WTC11 (cell line): ENCODE measurements at regions not wholly inside any gene's neighbourhood (a gene's known extent, or its start where the extent isn't known, plus 50 kb on each side); places are given as distances from the start of the nearest gene placed in this dataset.

Experiments
- ATAC-seq: fragments of 200-7000 bp; cut with Tn5 transposase; 2 replicates; pipeline ENCODE4 v1.10.0; 2021; ENCODE audit warnings: mild to moderate bottlenecking, moderate library complexity
- CTCF ChIA-PET: fragments of 300-600 bp; sonication (Branson Sonifier 250); formaldehyde crosslinking; loops from one replicate; lab custom pipeline; 2021; ENCODE audit warnings: antibody characterized with exemption; lab: Charles Lee
- POLR2A ChIA-PET: fragments of 350-600 bp; sonication (Branson Sonifier 250); formaldehyde crosslinking; loops from one replicate; lab custom pipeline; 2021; ENCODE audit warnings: antibody characterized with exemption; lab: Charles Lee
- DNase-seq: peaks from one replicate; pipeline ENCODE4 v3.0.0; 2021; ENCODE audit warnings: low spot score
- H3K27ac Mint-ChIP-seq: 2 replicates; pipeline ENCODE4 v1.8.0; 2021; ENCODE audit warnings: mixed read lengths
- H3K27me3 Mint-ChIP-seq: 2 replicates; pipeline ENCODE4 v1.8.0; 2021; ENCODE audit warnings: low read depth, mild to moderate bottlenecking, moderate library complexity, mixed read lengths
- H3K36me3 Mint-ChIP-seq: 2 replicates; pipeline ENCODE4 v1.8.0; 2021; ENCODE audit warnings: mixed read lengths
- H3K4me1 Mint-ChIP-seq: 2 replicates; pipeline ENCODE4 v1.8.0; 2022; ENCODE audit warnings: mixed read lengths
- H3K4me3 Mint-ChIP-seq: 2 replicates; pipeline ENCODE4 v1.8.0; 2021; ENCODE audit warnings: mild to moderate bottlenecking, moderate library complexity, mixed read lengths
- H3K9me3 Mint-ChIP-seq: 2 replicates; pipeline ENCODE4 v1.8.0; 2021; ENCODE audit warnings: mixed read lengths
- CDX4 ChIP-seq: fragments of 250-450 bp; sonication (Bioruptor Pico); IDR thresholded peaks from 2 replicates; pipeline ENCODE4 v1.9.0; 2021; ENCODE audit warnings: moderate library complexity, mild to moderate bottlenecking, inconsistent platforms, borderline replicate concordance
- CREM ChIP-seq: sonication (generic); formaldehyde crosslinking; IDR thresholded peaks from 2 replicates; pipeline ENCODE4 v1.8.1; 2022; ENCODE audit warnings: mild to moderate bottlenecking, missing genetic modification reagents, moderate library complexity
- E2F1 ChIP-seq: sonication (generic); formaldehyde crosslinking; IDR thresholded peaks from 2 replicates; pipeline ENCODE4 v1.8.0; 2022; ENCODE audit warnings: mild to moderate bottlenecking, missing genetic modification reagents
- ELF4 ChIP-seq: sonication (generic); formaldehyde crosslinking; IDR thresholded peaks from 2 replicates; pipeline ENCODE4 v1.8.1; 2022; ENCODE audit warnings: low read depth, mild to moderate bottlenecking, moderate library complexity, missing genetic modification reagents
- EMX1 ChIP-seq: fragments of 250-450 bp; sonication (Bioruptor Pico); IDR thresholded peaks from 2 replicates; pipeline ENCODE4 v1.8.0; 2021; ENCODE audit warnings: mild to moderate bottlenecking
- ETV6 ChIP-seq: sonication (generic); formaldehyde crosslinking; IDR thresholded peaks from 2 replicates; pipeline ENCODE4 v1.8.1; 2022; ENCODE audit warnings: mild to moderate bottlenecking, missing genetic modification reagents
- FOXP4 ChIP-seq: sonication (generic); formaldehyde crosslinking; IDR thresholded peaks from 2 replicates; pipeline ENCODE4 v1.8.0; 2022; ENCODE audit warnings: mild to moderate bottlenecking, missing genetic modification reagents
- GRHL2 ChIP-seq: fragments of 250-450 bp; sonication (Bioruptor Pico); IDR thresholded peaks from 2 replicates; pipeline ENCODE4 v1.8.0; 2022; ENCODE audit warnings: mild to moderate bottlenecking, moderate library complexity; ENCODE audit not compliant: insufficient replicate concordance, severe bottlenecking
- HMGA2 ChIP-seq: fragments of 250-450 bp; sonication (Bioruptor Pico); IDR thresholded peaks from 2 replicates; pipeline ENCODE4 v1.4.0; 2021; ENCODE audit warnings: mild to moderate bottlenecking, moderate library complexity
- HMGXB4 ChIP-seq: sonication (generic); formaldehyde crosslinking; IDR thresholded peaks from 2 replicates; pipeline ENCODE4 v1.8.1; 2023; ENCODE audit warnings: mild to moderate bottlenecking, moderate library complexity, missing genetic modification reagents
- MXD4 ChIP-seq: fragments of 250-450 bp; sonication (Bioruptor Pico); IDR thresholded peaks from 2 replicates; pipeline ENCODE4 v1.8.0; 2021; ENCODE audit warnings: mild to moderate bottlenecking, moderate library complexity, borderline replicate concordance
- NFATC4 ChIP-seq: fragments of 250-450 bp; sonication (Bioruptor Pico); IDR thresholded peaks from 2 replicates; pipeline ENCODE4 v1.9.0; 2021; ENCODE audit warnings: mild to moderate bottlenecking
- NFYB ChIP-seq: sonication (generic); formaldehyde crosslinking; conservative IDR thresholded peaks from 2 replicates; pipeline ENCODE4 v1.8.0; 2022; ENCODE audit warnings: low read depth, missing genetic modification reagents
- NR2C2 ChIP-seq: sonication (generic); formaldehyde crosslinking; IDR thresholded peaks from 2 replicates; pipeline ENCODE4 v1.8.0; 2022; ENCODE audit warnings: mild to moderate bottlenecking, missing genetic modification reagents
- RELA ChIP-seq: sonication (generic); formaldehyde crosslinking; IDR thresholded peaks from 2 replicates; pipeline ENCODE4 v1.8.1; 2022; ENCODE audit warnings: missing genetic modification reagents, mild to moderate bottlenecking, borderline replicate concordance
- SOX15 ChIP-seq: fragments of 250-450 bp; sonication (Bioruptor Pico); IDR thresholded peaks from 2 replicates; pipeline ENCODE4 v1.9.0; 2021; ENCODE audit warnings: mild to moderate bottlenecking
- STAT6 ChIP-seq: sonication (generic); formaldehyde crosslinking; conservative IDR thresholded peaks from 2 replicates; pipeline ENCODE4 v1.8.1; 2023; ENCODE audit warnings: mild to moderate bottlenecking, low read depth, missing genetic modification reagents, moderate library complexity
- TCF7 ChIP-seq: sonication (generic); formaldehyde crosslinking; IDR thresholded peaks from 2 replicates; pipeline ENCODE4 v1.8.0; 2022; ENCODE audit warnings: mild to moderate bottlenecking, low read depth, missing genetic modification reagents, moderate library complexity
- USF1 ChIP-seq: sonication (generic); formaldehyde crosslinking; IDR thresholded peaks from 2 replicates; pipeline ENCODE4 v1.8.0; 2022; ENCODE audit warnings: mild to moderate bottlenecking, missing genetic modification reagents
- ZBTB21 ChIP-seq: sonication (generic); formaldehyde crosslinking; IDR thresholded peaks from 2 replicates; pipeline ENCODE4 v1.8.1; 2023; ENCODE audit warnings: mild to moderate bottlenecking, missing genetic modification reagents, borderline replicate concordance
- ZBTB43 ChIP-seq: sonication (generic); formaldehyde crosslinking; IDR thresholded peaks from 2 replicates; pipeline ENCODE4 v1.8.1; 2023; ENCODE audit warnings: mild to moderate bottlenecking, missing genetic modification reagents
- ZNF512 ChIP-seq: sonication (generic); formaldehyde crosslinking; IDR thresholded peaks from 2 replicates; pipeline ENCODE4 v1.8.1; 2022; ENCODE audit warnings: missing genetic modification reagents, borderline replicate concordance

- ChIA-PET CTCF (no interaction called here), POLR2A (no interaction called here)
- peaks cover 6% of the 10 kb centered on the region for H3K9me3 Mint-ChIP-seq
- TF ChIP-seq ZBTB43 (CRISPR knock-in tag) (no peak), CREM (no peak), E2F1 (CRISPR knock-in tag) (no peak), USF1 (CRISPR knock-in tag) (no peak), ETV6 (no peak), RELA (CRISPR knock-in tag) (no peak), EMX1 (CRISPR knock-in tag) (no peak), HMGA2 (no peak), FOXP4 (CRISPR knock-in tag) (no peak), HMGXB4 (CRISPR knock-in tag) (no peak)
- H3K27ac Mint-ChIP-seq = no peak overlapping the region
- H3K4me3 Mint-ChIP-seq = no peak overlapping the region
- H3K36me3 Mint-ChIP-seq = no peaks in the 10 kb centered on the region
- no peaks in the 10 kb centered on the region for H3K27me3 Mint-ChIP-seq
- H3K4me1 Mint-ChIP-seq = peaks cover 21% of the 10 kb centered on the region
- DNase-seq = no peak
- ATAC-seq = no peak
Observed at GRCh38 chr4:157600583-157600982, 380.1 kb downstream of the GRIA2 start.

- H3K4me1 Mint-ChIP-seq = peaks cover 18% of the 10 kb centered on the region
- TF ChIP-seq ZBTB21 (no peak), STAT6 (CRISPR knock-in tag) (no peak), ZNF512 (CRISPR knock-in tag) (no peak), CREM (no peak), HMGA2 (no peak), ELF4 (no peak), GRHL2 (CRISPR knock-in tag) (no peak), MXD4 (CRISPR knock-in tag) (no peak), NR2C2 (CRISPR knock-in tag) (no peak), RELA (CRISPR knock-in tag) (no peak), ETV6 (no peak), NFYB (CRISPR knock-in tag) (no peak), SOX15 (CRISPR knock-in tag) (no peak), CDX4 (CRISPR knock-in tag) (no peak), NFATC4 (CRISPR knock-in tag) (no peak), TCF7 (no peak)
- H3K4me3 Mint-ChIP-seq = no peak overlapping the region
- H3K9me3 Mint-ChIP-seq = no peaks in the 10 kb centered on the region
- no peaks in the 10 kb centered on the region for H3K27me3 Mint-ChIP-seq
- ChIA-PET CTCF (no interaction called here), POLR2A (no interaction called here)
- H3K36me3 Mint-ChIP-seq = no peaks in the 10 kb centered on the region
- ATAC-seq = no peak
- no peak overlapping the region for H3K27ac Mint-ChIP-seq
- DNase-seq = no peak
Observed at GRCh38 chr4:157591245-157591644, 370.7 kb downstream of the GRIA2 start.
